GM23338 (cell line): ENCODE measurements at regions not wholly inside any gene's neighbourhood (a gene's known extent, or its start where the extent isn't known, plus 50 kb on each side); places are given as distances from the start of the nearest gene placed in this dataset.

Experiments used
- EZH2 ChIP-seq: fragments of 200-600 bp; sonication (generic); IDR thresholded peaks from one replicate; pipeline ENCODE4 v1.8.0; 2017; ENCODE audit warnings: antibody characterized with exemption, mild to moderate bottlenecking, low read depth; ENCODE audit not compliant: unreplicated experiment
- EZH2phosphoT487 ChIP-seq: fragments of 200-600 bp; sonication (generic); IDR thresholded peaks from one replicate; pipeline ENCODE4 v1.8.1; 2018; ENCODE audit warnings: antibody characterized with exemption; ENCODE audit not compliant: unreplicated experiment
- JUNB ChIP-seq: IDR thresholded peaks from one replicate; pipeline ENCODE4 v1.6.1; 2016; ENCODE audit warnings: antibody characterized with exemption; ENCODE audit not compliant: unreplicated experiment
- POLR2AphosphoS5 ChIP-seq: IDR thresholded peaks from 2 replicates; pipeline ENCODE4 v1.6.1; 2016; ENCODE audit warnings: antibody characterized with exemption, low read depth
- STAT1 ChIP-seq: IDR thresholded peaks from one replicate; pipeline ENCODE4 v1.6.1; 2016; ENCODE audit warnings: antibody characterized with exemption; ENCODE audit not compliant: unreplicated experiment
- ZNF114 ChIP-seq: fragments of 250-450 bp; sonication (Bioruptor Pico); IDR thresholded peaks from 2 replicates; pipeline ENCODE4 v1.5.0; 2020; ENCODE audit warnings: mild to moderate bottlenecking, moderate library complexity
- ZNF331 ChIP-seq: fragments of 250-450 bp; sonication (Bioruptor Pico); IDR thresholded peaks from 2 replicates; pipeline ENCODE4 v1.5.0; 2020; ENCODE audit warnings: low read depth, mild to moderate bottlenecking, moderate library complexity
- ZNF462 ChIP-seq: fragments of 250-450 bp; sonication (Bioruptor Pico); IDR thresholded peaks from 2 replicates; pipeline ENCODE4 v1.5.0; 2020; ENCODE audit warnings: mild to moderate bottlenecking, moderate library complexity
- TF ChIP-seq, protein P1 (sequence below): IDR thresholded peaks from one replicate; pipeline ENCODE4 v1.6.1; 2018; ENCODE audit warnings: antibody characterized with exemption; ENCODE audit not compliant: unreplicated experiment

- TF ChIP-seq ZNF462 (CRISPR knock-in tag), result no peak
- no peak for TF ChIP-seq STAT1
- TF ChIP-seq ZNF331 (CRISPR knock-in tag), result no peak
- TF ChIP-seq JUNB, result no peak
- TF ChIP-seq, protein P1, sequence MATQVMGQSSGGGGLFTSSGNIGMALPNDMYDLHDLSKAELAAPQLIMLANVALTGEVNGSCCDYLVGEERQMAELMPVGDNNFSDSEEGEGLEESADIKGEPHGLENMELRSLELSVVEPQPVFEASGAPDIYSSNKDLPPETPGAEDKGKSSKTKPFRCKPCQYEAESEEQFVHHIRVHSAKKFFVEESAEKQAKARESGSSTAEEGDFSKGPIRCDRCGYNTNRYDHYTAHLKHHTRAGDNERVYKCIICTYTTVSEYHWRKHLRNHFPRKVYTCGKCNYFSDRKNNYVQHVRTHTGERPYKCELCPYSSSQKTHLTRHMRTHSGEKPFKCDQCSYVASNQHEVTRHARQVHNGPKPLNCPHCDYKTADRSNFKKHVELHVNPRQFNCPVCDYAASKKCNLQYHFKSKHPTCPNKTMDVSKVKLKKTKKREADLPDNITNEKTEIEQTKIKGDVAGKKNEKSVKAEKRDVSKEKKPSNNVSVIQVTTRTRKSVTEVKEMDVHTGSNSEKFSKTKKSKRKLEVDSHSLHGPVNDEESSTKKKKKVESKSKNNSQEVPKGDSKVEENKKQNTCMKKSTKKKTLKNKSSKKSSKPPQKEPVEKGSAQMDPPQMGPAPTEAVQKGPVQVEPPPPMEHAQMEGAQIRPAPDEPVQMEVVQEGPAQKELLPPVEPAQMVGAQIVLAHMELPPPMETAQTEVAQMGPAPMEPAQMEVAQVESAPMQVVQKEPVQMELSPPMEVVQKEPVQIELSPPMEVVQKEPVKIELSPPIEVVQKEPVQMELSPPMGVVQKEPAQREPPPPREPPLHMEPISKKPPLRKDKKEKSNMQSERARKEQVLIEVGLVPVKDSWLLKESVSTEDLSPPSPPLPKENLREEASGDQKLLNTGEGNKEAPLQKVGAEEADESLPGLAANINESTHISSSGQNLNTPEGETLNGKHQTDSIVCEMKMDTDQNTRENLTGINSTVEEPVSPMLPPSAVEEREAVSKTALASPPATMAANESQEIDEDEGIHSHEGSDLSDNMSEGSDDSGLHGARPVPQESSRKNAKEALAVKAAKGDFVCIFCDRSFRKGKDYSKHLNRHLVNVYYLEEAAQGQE, result no peak
- TF ChIP-seq ZNF114 (CRISPR knock-in tag), result no peak
- TF ChIP-seq EZH2, result no peak
- no peak for TF ChIP-seq POLR2AphosphoS5
- TF ChIP-seq EZH2phosphoT487, result no peak
Measured at GRCh38 chr14:54278665-54279295, 118.0 kb upstream of the CDKN3 start (continued).
